Psoas muscle (tissue), 7 donors: ENCODE measurements at regions not wholly inside any gene's neighbourhood (a gene's known extent, or its start where the extent isn't known, plus 50 kb on each side); places are given as distances from the start of the nearest gene placed in this dataset.

Source experiments
- ATAC-seq, 4 donors: fragments of 200-7000 bp; cut with Tn5 transposase; one replicate each; pipeline ENCODE4 v1.9.1; 2020; ENCODE audit warnings: moderate library complexity in 3 of 4, mild to moderate bottlenecking in 2 of 4
- DNase-seq, 2 donors: peaks; one replicate each; pipeline ENCODE4 v3.0.0-alpha.2; 2020
- H3K27ac ChIP-seq: fragments of 200-600 bp; one replicate; pipeline ENCODE4 v1.8.0; 2022
- H3K27me3 ChIP-seq, 3 donors: fragments of 200-600 bp in 1 of 3; one replicate each; pipeline versions ENCODE4 v1.6.1 to v1.8.0; 2013 to 2022; ENCODE audit warnings: low read length in 2 of 3, mild to moderate bottlenecking in 2 of 3, moderate library complexity in 1 of 3; ENCODE audit not compliant: insufficient read depth in 3 of 3
- H3K36me3 ChIP-seq, 2 donors: fragments of 200-600 bp in 1 of 2; one replicate each; pipeline versions ENCODE4 v1.6.1 to v1.8.0; 2013 to 2022; ENCODE audit warnings: low read depth in 1 of 2, mild to moderate bottlenecking in 1 of 2, moderate library complexity in 1 of 2; ENCODE audit not compliant: insufficient read depth in 1 of 2
- H3K4me1 ChIP-seq: fragments of 200-600 bp; one replicate; pipeline ENCODE4 v1.8.0; 2022
- H3K4me3 ChIP-seq: fragments of 200-600 bp; one replicate; pipeline ENCODE4 v1.8.0; 2022; ENCODE audit warnings: mild to moderate bottlenecking
- H3K9me3 ChIP-seq: fragments of 200-600 bp; one replicate; pipeline ENCODE4 v1.8.0; 2022
- CTCF ChIP-seq: fragments of 200-600 bp; IDR thresholded peaks from one replicate; pipeline ENCODE4 v1.8.0; 2022; ENCODE audit warnings: antibody characterized with exemption
- WGBS, 3 donors: extraction: QIAGEN DNeasy Blood & Tissue Kit; methylation state at CpG; one replicate each; pipeline versions ENCODE4 v1.1.6 to v1.1.7; 2013; 5-methylcytosine and 5-hydroxymethylcytosine counted together
- intact Hi-C, 2 donors: fragments of 100-400 bp; cut with DNase I; formaldehyde crosslinking; loops; one replicate each; pipeline versions ENCODE4 v1.11.0 to v1.14.2; 2022
- donor health status: healthy with polysubstance abuse.
- donor health status: DM: no; HTN: no; CAD: no; lungs with moderate emphysema.
- donor health status: Bipolar disorder and iron deficiency.
- donor health status: healthy.
- donor health status: DM: yes; HTN: yes; CAD: no.
- donor health status: DM: no; HTN: no; CAD: no.
- donor health status: DM: yes; HTN: yes; CAD: no.

DNA sequence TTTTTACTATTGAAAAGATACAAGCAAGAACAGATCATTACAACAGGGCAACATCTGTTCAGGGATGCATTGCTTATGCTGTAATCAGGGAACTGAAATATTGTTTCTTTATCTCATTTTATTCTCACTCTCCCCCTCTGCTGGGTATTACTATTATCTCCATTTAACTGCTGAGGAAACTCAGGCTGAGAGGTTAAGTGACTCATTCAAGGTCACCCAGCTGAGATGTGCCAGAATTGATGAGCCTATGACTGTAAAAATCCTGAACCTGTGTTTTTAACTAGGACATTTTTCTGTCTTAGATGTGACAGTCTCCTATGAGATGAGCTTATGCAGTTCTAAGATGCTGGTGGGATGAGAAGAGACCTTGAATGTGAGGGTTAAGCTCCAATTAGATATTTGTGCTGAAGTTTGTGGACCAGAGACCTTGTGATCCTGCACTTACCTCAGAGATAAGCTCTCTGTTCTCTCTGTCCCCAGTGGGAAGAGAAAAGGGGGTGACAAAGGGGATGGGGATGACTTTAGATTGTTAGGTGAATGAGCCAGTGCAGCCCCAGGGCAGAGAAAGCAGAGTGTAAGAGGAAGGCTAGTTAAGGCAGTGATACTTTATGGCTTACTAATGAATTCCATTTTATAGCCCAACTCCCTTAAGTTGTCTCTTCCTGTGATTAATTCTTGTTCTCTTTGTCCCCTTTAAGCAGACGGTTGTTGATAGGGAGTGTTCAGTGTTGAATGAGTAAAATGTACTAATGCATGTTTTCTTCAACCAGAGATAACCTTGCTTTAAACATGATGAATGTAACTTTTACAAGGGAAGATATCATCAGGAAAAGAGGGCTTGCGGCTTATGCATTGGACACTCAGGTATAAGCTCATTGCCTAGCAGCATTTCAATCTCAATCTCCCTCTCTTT lies 111.4 kb downstream of the HLX start:
- no peaks in the 10 kb centered on the region for H3K36me3 ChIP-seq
- no peak for DNase-seq

DNA sequence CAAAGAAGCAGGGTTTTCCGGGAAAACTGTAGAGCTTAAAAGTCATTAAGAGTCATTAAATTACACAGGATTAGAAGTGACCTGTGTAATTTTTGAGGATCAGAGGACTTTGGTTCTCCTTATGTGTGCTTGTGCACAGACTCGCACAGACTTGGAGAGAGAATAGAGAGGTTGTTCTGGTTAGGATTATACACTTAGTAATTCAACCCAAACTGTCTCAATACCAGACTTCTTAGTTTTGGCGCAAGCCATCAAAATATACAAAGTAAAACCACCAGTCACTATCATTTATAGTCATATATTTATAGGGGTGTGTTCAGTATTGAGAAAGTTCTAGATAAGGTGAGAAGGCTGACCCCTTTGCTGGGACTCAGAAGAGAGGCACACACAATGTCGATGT lies 112.3 kb downstream of the HLX start:
- H3K36me3 ChIP-seq: no peaks in the 10 kb centered on the region
- no peak overlapping the region for H3K27ac ChIP-seq
- DNase-seq: no peak
- no peaks in the 10 kb centered on the region for H3K4me1 ChIP-seq
- intact Hi-C loops: no loop called here
- TF ChIP-seq CTCF: no peak
- H3K27me3 ChIP-seq: no peaks in the 10 kb centered on the region
- WGBS, 3 donors: 44 to 65% (median 55%) methylated on average over 4 of the region's 4 CpGs
- no peaks in the 10 kb centered on the region for H3K9me3 ChIP-seq
- no peak overlapping the region for H3K4me3 ChIP-seq
- ATAC-seq: no peak

More for the DNA sequence above, 111.4 kb downstream of the HLX start:
- WGBS, 3 donors: 67 to 79% (median 77%) methylated on average over 2 of the region's 2 CpGs
- Histone ChIP-seq H3K9me3 (no peaks in the 10 kb centered on the region), H3K27me3 (no peaks in the 10 kb centered on the region), H3K4me1 (no peaks in the 10 kb centered on the region), H3K4me3 (no peak overlapping the region), H3K27ac (no peak overlapping the region)
- intact Hi-C loops: no loop called here
- TF ChIP-seq CTCF: no peak
- no peak for ATAC-seq

GRCh38 chr1:220991959-220992704 lies 112.9 kb downstream of the HLX start:
- no peaks in the 10 kb centered on the region for H3K4me1 ChIP-seq
- ATAC-seq (no peak), DNase-seq (no peak)
- no peak overlapping the region for H3K27ac ChIP-seq
- H3K4me3 ChIP-seq: no peak overlapping the region
- 22 to 42% (median 32%) methylated on average over 13 of the region's 13 CpGs for WGBS, 3 donors
- H3K36me3 ChIP-seq: no peaks in the 10 kb centered on the region
- H3K9me3 ChIP-seq: no peaks in the 10 kb centered on the region
- H3K27me3 ChIP-seq: no peaks in the 10 kb centered on the region
- intact Hi-C loops: no loop called here
- TF ChIP-seq CTCF: no peak

DNA sequence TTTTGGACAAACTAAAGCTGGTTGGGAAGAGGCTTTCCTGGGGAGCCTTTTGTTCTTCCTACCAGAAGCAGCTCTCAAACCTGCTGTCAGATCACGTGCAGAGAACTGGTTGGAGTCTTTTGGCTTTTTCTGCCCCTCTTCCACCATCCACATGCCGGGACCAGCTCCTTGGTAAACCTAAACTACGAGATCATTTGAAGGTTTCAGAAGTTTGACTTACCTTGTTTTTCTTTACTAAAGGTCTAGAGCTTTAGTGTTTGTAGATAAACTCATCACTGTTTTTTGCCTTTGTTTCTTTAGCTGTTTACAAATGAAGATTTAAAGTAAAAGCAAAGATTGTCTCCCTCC lies 113.4 kb downstream of the HLX start:
- WGBS, 3 donors: 43 to 62% (median 52%) methylated on average over 3 of the region's 3 CpGs
- TF ChIP-seq CTCF: no peak
- Histone ChIP-seq H3K36me3 (no peaks in the 10 kb centered on the region), H3K4me1 (no peaks in the 10 kb centered on the region), H3K27me3 (no peaks in the 10 kb centered on the region), H3K27ac (no peak overlapping the region), H3K4me3 (no peak overlapping the region), H3K9me3 (no peaks in the 10 kb centered on the region)
- no peak for ATAC-seq
- intact Hi-C loops: no loop called here
- DNase-seq: no peak
